ENCODE measurements at regions not wholly inside any gene's neighbourhood (a gene's known extent, or its start where the extent isn't known, plus 50 kb on each side); places are given as distances from the start of the nearest gene placed in this dataset.

DNA sequence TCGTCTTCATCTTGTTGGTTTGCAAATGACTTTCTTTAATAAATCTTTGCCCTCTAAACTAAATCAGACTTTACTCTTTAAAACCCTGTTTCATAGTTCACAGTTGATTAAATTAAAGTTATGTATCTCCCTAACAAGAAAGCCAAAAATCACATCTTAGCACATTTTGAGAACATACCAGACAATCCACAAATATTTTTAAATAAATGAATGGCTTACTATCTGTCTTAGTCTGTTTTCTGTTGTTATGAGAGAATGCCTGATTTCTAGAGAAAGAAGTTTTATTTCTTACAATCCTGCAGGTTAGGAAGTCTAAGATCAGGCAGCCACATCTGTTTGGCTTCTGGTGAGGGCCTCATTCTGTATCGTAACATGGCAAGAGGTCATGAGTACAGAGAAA, 1090.2 kb upstream of the PIK3C3 start:
- TF ChIP-seq, protein P1, sequence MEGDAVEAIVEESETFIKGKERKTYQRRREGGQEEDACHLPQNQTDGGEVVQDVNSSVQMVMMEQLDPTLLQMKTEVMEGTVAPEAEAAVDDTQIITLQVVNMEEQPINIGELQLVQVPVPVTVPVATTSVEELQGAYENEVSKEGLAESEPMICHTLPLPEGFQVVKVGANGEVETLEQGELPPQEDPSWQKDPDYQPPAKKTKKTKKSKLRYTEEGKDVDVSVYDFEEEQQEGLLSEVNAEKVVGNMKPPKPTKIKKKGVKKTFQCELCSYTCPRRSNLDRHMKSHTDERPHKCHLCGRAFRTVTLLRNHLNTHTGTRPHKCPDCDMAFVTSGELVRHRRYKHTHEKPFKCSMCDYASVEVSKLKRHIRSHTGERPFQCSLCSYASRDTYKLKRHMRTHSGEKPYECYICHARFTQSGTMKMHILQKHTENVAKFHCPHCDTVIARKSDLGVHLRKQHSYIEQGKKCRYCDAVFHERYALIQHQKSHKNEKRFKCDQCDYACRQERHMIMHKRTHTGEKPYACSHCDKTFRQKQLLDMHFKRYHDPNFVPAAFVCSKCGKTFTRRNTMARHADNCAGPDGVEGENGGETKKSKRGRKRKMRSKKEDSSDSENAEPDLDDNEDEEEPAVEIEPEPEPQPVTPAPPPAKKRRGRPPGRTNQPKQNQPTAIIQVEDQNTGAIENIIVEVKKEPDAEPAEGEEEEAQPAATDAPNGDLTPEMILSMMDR (IDR thresholded peaks at IDR 0.05) = no peak
- no peak for TF ChIP-seq POLR2A (IDR thresholded peaks at IDR 0.05)
- no peak for TF ChIP-seq POLR2AphosphoS5 (IDR thresholded peaks at IDR 0.05)
